Osteoblast (primary cell): ENCODE measurements at regions not wholly inside any gene's neighbourhood (a gene's known extent, or its start where the extent isn't known, plus 50 kb on each side); places are given as distances from the start of the nearest gene placed in this dataset.

Experiments used
- DNase-seq: peaks from one replicate; pipeline ENCODE4 v3.0.0; 2011; ENCODE audit warnings: low spot score, mixed read lengths; ENCODE audit not compliant: insufficient read length; ENCODE audit errors: missing footprints
- H2AFZ ChIP-seq: 2 replicates; pipeline ENCODE4 v1.6.0; 2011; ENCODE audit warnings: mild to moderate bottlenecking, low read length
- H3K27ac ChIP-seq: 2 replicates; pipeline ENCODE4 v1.5.1; 2011; ENCODE audit warnings: mild to moderate bottlenecking, low read depth, low read length, moderate library complexity
- H3K27me3 ChIP-seq: 2 replicates; pipeline ENCODE4 v1.6.0; 2012; ENCODE audit warnings: mild to moderate bottlenecking, control low read depth, inconsistent platforms, low read length, moderate library complexity; ENCODE audit not compliant: insufficient read depth
- H3K36me3 ChIP-seq: 2 replicates; pipeline ENCODE4 v1.5.1; 2011; ENCODE audit warnings: mild to moderate bottlenecking, low read length, control low read depth, moderate library complexity; ENCODE audit not compliant: insufficient read depth
- H3K4me1 ChIP-seq: 2 replicates; pipeline ENCODE4 v1.5.1; 2011; ENCODE audit warnings: mild to moderate bottlenecking, low read length, control low read depth, moderate library complexity; ENCODE audit not compliant: insufficient read depth
- H3K4me2 ChIP-seq: 2 replicates; pipeline ENCODE4 v1.6.0; 2011; ENCODE audit warnings: mild to moderate bottlenecking, low read length; ENCODE audit not compliant: insufficient read depth
- H3K4me3 ChIP-seq: fragments of 200-600 bp; sonication (generic); 3 replicates; pipeline ENCODE4 v1.5.1; 2012; ENCODE audit warnings: mild to moderate bottlenecking, low read length, inconsistent platforms; ENCODE audit not compliant: insufficient read depth
- H3K79me2 ChIP-seq: 2 replicates; pipeline ENCODE4 v1.6.0; 2012; ENCODE audit warnings: mild to moderate bottlenecking, low read length, control low read depth, inconsistent platforms; ENCODE audit not compliant: insufficient read depth
- H3K9me3 ChIP-seq: 2 replicates; pipeline ENCODE4 v1.5.1; 2011; ENCODE audit warnings: low read depth, low read length, control low read depth
- H4K20me1 ChIP-seq: 2 replicates; pipeline ENCODE4 v1.6.0; 2012; ENCODE audit warnings: mild to moderate bottlenecking, low read length, control low read depth; ENCODE audit not compliant: insufficient read depth
- TF ChIP-seq, protein P1 (sequence below): IDR thresholded peaks from 2 replicates; pipeline ENCODE4 v1.5.1; 2011; ENCODE audit warnings: mild to moderate bottlenecking, low read depth, low read length, moderate library complexity; ENCODE audit errors: extremely low read depth

DNA sequence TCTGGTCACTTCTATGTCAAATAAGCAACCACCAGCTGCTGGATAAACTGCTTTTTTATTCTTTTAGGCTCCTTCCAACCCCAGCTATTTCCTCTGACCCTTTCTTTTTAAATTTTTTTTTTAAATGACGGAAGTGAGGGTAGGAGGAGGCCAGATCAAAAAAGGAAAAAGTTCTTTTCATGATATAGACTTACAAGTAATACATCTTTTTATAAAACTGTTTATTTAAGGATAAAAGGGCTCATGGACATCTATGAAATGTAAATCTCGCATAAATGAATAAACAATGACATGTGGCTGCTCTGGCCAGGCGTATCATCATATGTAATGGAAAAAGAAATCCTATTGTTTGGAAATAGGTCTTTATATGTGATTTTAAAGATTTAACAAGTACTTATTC, 169.0 kb upstream of the ATP2B1 start:
- Histone ChIP-seq H3K27me3 (no peaks in the 10 kb centered on the region), H3K4me3 (no peak overlapping the region), H3K36me3 (no peaks in the 10 kb centered on the region), H3K4me2 (no peak overlapping the region), H3K27ac (no peak overlapping the region), H3K9me3 (no peaks in the 10 kb centered on the region), H4K20me1 (no peaks in the 10 kb centered on the region), H3K79me2 (no peaks in the 10 kb centered on the region), H3K4me1 (peaks cover 12% of the 10 kb centered on the region), H2AFZ (no peak overlapping the region)
- TF ChIP-seq, protein P1, sequence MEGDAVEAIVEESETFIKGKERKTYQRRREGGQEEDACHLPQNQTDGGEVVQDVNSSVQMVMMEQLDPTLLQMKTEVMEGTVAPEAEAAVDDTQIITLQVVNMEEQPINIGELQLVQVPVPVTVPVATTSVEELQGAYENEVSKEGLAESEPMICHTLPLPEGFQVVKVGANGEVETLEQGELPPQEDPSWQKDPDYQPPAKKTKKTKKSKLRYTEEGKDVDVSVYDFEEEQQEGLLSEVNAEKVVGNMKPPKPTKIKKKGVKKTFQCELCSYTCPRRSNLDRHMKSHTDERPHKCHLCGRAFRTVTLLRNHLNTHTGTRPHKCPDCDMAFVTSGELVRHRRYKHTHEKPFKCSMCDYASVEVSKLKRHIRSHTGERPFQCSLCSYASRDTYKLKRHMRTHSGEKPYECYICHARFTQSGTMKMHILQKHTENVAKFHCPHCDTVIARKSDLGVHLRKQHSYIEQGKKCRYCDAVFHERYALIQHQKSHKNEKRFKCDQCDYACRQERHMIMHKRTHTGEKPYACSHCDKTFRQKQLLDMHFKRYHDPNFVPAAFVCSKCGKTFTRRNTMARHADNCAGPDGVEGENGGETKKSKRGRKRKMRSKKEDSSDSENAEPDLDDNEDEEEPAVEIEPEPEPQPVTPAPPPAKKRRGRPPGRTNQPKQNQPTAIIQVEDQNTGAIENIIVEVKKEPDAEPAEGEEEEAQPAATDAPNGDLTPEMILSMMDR, result no peak
- DNase-seq, result no peak

GRCh38 chr12:89877136-89877535, 168.5 kb upstream of the ATP2B1 start:
- H3K9me3 ChIP-seq, result no peaks in the 10 kb centered on the region
- DNase-seq, result no peak
- H3K27ac ChIP-seq, result no peak overlapping the region
- H3K27me3 ChIP-seq, result no peaks in the 10 kb centered on the region
- no peak overlapping the region for H2AFZ ChIP-seq
- TF ChIP-seq, protein P1, result no peak
- no peaks in the 10 kb centered on the region for H3K36me3 ChIP-seq
- no peaks in the 10 kb centered on the region for H3K79me2 ChIP-seq
- no peak overlapping the region for H3K4me3 ChIP-seq
- H4K20me1 ChIP-seq, result no peaks in the 10 kb centered on the region
- H3K4me1 ChIP-seq, result peaks cover 12% of the 10 kb centered on the region
- H3K4me2 ChIP-seq, result no peak overlapping the region

- H3K9me3 ChIP-seq, result peaks cover 2% of the 10 kb centered on the region
- no peak overlapping the region for H3K27ac ChIP-seq
- no peaks in the 10 kb centered on the region for H3K36me3 ChIP-seq
- H3K79me2 ChIP-seq, result no peaks in the 10 kb centered on the region
- TF ChIP-seq, protein P1, result no peak
- peaks cover 7% of the 10 kb centered on the region for H3K4me1 ChIP-seq
- no peaks in the 10 kb centered on the region for H4K20me1 ChIP-seq
- no peak overlapping the region for H2AFZ ChIP-seq
- H3K27me3 ChIP-seq, result no peaks in the 10 kb centered on the region
- H3K4me2 ChIP-seq, result no peak overlapping the region
- no peak for DNase-seq
- no peak overlapping the region for H3K4me3 ChIP-seq
Measured at GRCh38 chr12:89875809-89876208, 167.2 kb upstream of the ATP2B1 start.

GRCh38 chr12:89875225-89875624, 166.6 kb upstream of the ATP2B1 start:
- Histone ChIP-seq H3K4me2 (no peak overlapping the region), H3K4me3 (no peak overlapping the region), H3K9me3 (peaks cover 2% of the 10 kb centered on the region), H2AFZ (no peak overlapping the region), H3K79me2 (no peaks in the 10 kb centered on the region), H3K27ac (no peak overlapping the region), H3K4me1 (peaks cover 7% of the 10 kb centered on the region), H3K36me3 (no peaks in the 10 kb centered on the region), H3K27me3 (no peaks in the 10 kb centered on the region), H4K20me1 (no peaks in the 10 kb centered on the region)
- TF ChIP-seq, protein P1, result no peak
- no peak for DNase-seq
